Femur (tissue), 1 donor: ENCODE measurements at regions not wholly inside any gene's neighbourhood (a gene's known extent, or its start where the extent isn't known, plus 50 kb on each side); places are given as distances from the start of the nearest gene placed in this dataset.
"Not testable (repeated sequence)": the region's sequence is repeated elsewhere in the genome, so short reads cannot be mapped to it uniquely, and the experiment has no call there.

ENCODE experiments used
- DNase-seq: peaks from one replicate; pipeline ENCODE4 v3.0.0-alpha.2; 2017

GRCh38 chr6:81455641-81456040 lies 296.8 kb downstream of the TENT5A start:
- DNase-seq: no peak

GRCh38 chr6:81451787-81452186 lies 300.7 kb downstream of the TENT5A start:
- no peak for DNase-seq

GRCh38 chr6:81450180-81450579 lies 302.3 kb downstream of the TENT5A start:
- DNase-seq: no peak

GRCh38 chr6:81446509-81446908 lies 306.0 kb downstream of the TENT5A start:
- DNase-seq: no peak

- no peak for DNase-seq
These were observed 313.1 kb downstream of the TENT5A start for GRCh38 chr6:81439417-81439816.

- DNase-seq: no peak
These were observed 315.5 kb downstream of the TENT5A start for GRCh38 chr6:81436990-81437389.

- no peak for DNase-seq
These were observed 339.2 kb downstream of the TENT5A start for GRCh38 chr6:81413306-81413705.

GRCh38 chr6:81401970-81402690 lies 350.4 kb downstream of the TENT5A start:
- DNase-seq: no peak

GRCh38 chr6:81396916-81397315 lies 355.6 kb downstream of the TENT5A start:
- DNase-seq: no peak

GRCh38 chr6:81387163-81387562 lies 365.3 kb downstream of the TENT5A start:
- no peak for DNase-seq

- no peak for DNase-seq
These were observed 367.6 kb downstream of the TENT5A start for GRCh38 chr6:81384921-81385320.

- no peak for DNase-seq
These were observed 369.0 kb downstream of the TENT5A start for GRCh38 chr6:81383472-81383871.

GRCh38 chr6:81382852-81383251 lies 369.6 kb downstream of the TENT5A start:
- no peak for DNase-seq

- DNase-seq: no peak
These were observed 371.0 kb downstream of the TENT5A start for GRCh38 chr6:81381382-81381916.

GRCh38 chr6:81380718-81381338 lies 371.7 kb downstream of the TENT5A start:
- DNase-seq: no peak

- DNase-seq: no peak
These were observed 375.7 kb downstream of the TENT5A start for GRCh38 chr6:81376745-81377144.

- no peak for DNase-seq
These were observed 379.1 kb downstream of the TENT5A start for GRCh38 chr6:81373414-81373813.

GRCh38 chr6:81371930-81372329 lies 380.6 kb downstream of the TENT5A start:
- DNase-seq: no peak

GRCh38 chr6:81366972-81367371 lies 385.5 kb downstream of the TENT5A start:
- DNase-seq: no peak

- no peak for DNase-seq
These were observed 390.2 kb downstream of the TENT5A start for GRCh38 chr6:81362246-81362645.

GRCh38 chr6:81353262-81353661 lies 399.2 kb downstream of the TENT5A start:
- DNase-seq: no peak

GRCh38 chr6:81344026-81344425 lies 408.5 kb downstream of the TENT5A start:
- not testable (repeated sequence) for DNase-seq

- no peak for DNase-seq
These were observed 411.5 kb downstream of the TENT5A start for GRCh38 chr6:81340946-81341345.

- DNase-seq: no peak
These were observed 421.0 kb downstream of the TENT5A start for GRCh38 chr6:81331526-81331925.

- no peak for DNase-seq
These were observed 423.8 kb downstream of the TENT5A start for GRCh38 chr6:81328700-81329099.
